GM23338 (cell line): ENCODE measurements at regions not wholly inside any gene's neighbourhood (a gene's known extent, or its start where the extent isn't known, plus 50 kb on each side); places are given as distances from the start of the nearest gene placed in this dataset.

Experiments
- ATAC-seq: fragments of 200-7000 bp; cut with Tn5 transposase; 3 replicates; pipeline ENCODE4 v1.9.1; 2020
- DNase-seq: peaks from one replicate; pipeline ENCODE4 v3.0.0-alpha.2; 2015; ENCODE audit warnings: low spot score
- H2AFZ ChIP-seq: fragments of 200-600 bp; sonication (generic); 2 replicates; pipeline ENCODE4 v1.8.0; 2016; ENCODE audit warnings: antibody characterized with exemption, mild to moderate bottlenecking, moderate library complexity
- H3F3A ChIP-seq: fragments of 200-600 bp; sonication (generic); replicated peaks from 2 replicates; pipeline ENCODE4 v1.8.0; 2017; ENCODE audit warnings: antibody characterized with exemption, mixed run types, low read depth
- H3K27ac ChIP-seq: fragments of 200-600 bp; sonication (generic); 2 replicates; pipeline ENCODE4 v1.6.1; 2016; ENCODE audit warnings: low read depth
- H3K27me3 ChIP-seq: fragments of 200-600 bp; sonication (generic); 2 replicates; pipeline ENCODE4 v1.8.0; 2016; ENCODE audit warnings: mild to moderate bottlenecking, mixed run types, moderate library complexity; ENCODE audit not compliant: insufficient read depth
- H3K36me3 ChIP-seq: fragments of 200-600 bp; sonication (generic); 2 replicates; pipeline ENCODE4 v1.8.0; 2016; ENCODE audit warnings: mild to moderate bottlenecking; ENCODE audit not compliant: insufficient read depth
- H3K4me1 ChIP-seq: fragments of 200-600 bp; sonication (generic); 2 replicates; pipeline ENCODE4 v1.8.0; 2016; ENCODE audit warnings: mild to moderate bottlenecking, moderate library complexity; ENCODE audit not compliant: insufficient read depth
- H3K4me2 ChIP-seq: fragments of 200-600 bp; sonication (generic); 2 replicates; pipeline ENCODE4 v1.7.1; 2017; ENCODE audit warnings: mixed run types
- H3K4me3 ChIP-seq: fragments of 200-600 bp; sonication (generic); 2 replicates; pipeline ENCODE4 v1.6.1; 2016; ENCODE audit warnings: mixed run types
- H3K79me2 ChIP-seq: fragments of 200-600 bp; sonication (generic); replicated peaks from 2 replicates; pipeline ENCODE4 v1.8.0; 2017; ENCODE audit warnings: mild to moderate bottlenecking; ENCODE audit not compliant: insufficient read depth
- H3K9me2 ChIP-seq: fragments of 200-600 bp; sonication (generic); 2 replicates; pipeline ENCODE4 v1.8.0; 2017; ENCODE audit not compliant: insufficient read depth
- H4K20me1 ChIP-seq: fragments of 200-600 bp; sonication (generic); replicated peaks from 2 replicates; pipeline ENCODE4 v1.8.0; 2017; ENCODE audit warnings: mild to moderate bottlenecking; ENCODE audit not compliant: insufficient read depth
- H3K27ac Mint-ChIP-seq: 2 replicates; pipeline ENCODE4 v1.8.0; 2020; ENCODE audit warnings: inconsistent platforms, mild to moderate bottlenecking, moderate library complexity, mixed read lengths
- H3K27me3 Mint-ChIP-seq: 3 replicates; pipeline ENCODE4 v1.8.0; 2022; ENCODE audit warnings: low read depth, mild to moderate bottlenecking, moderate library complexity, mixed read lengths, inconsistent platforms; ENCODE audit not compliant: insufficient read depth, poor library complexity
- H3K36me3 Mint-ChIP-seq: 3 replicates; pipeline ENCODE4 v1.8.0; 2021; ENCODE audit warnings: low read depth, mild to moderate bottlenecking, inconsistent platforms, moderate library complexity, mixed read lengths
- H3K4me1 Mint-ChIP-seq: 3 replicates; pipeline ENCODE4 v1.8.0; 2020; ENCODE audit warnings: mild to moderate bottlenecking, inconsistent platforms, mixed read lengths
- H3K4me3 Mint-ChIP-seq: 3 replicates; pipeline ENCODE4 v1.8.0; 2021; ENCODE audit warnings: moderate library complexity, mild to moderate bottlenecking, inconsistent platforms, mixed read lengths
- H3K9me3 Mint-ChIP-seq: 3 replicates; pipeline ENCODE4 v1.8.0; 2020; ENCODE audit warnings: moderate library complexity, mild to moderate bottlenecking, inconsistent platforms, mixed read lengths
- CREB1 ChIP-seq: fragments of 250-450 bp; sonication (Bioruptor Pico); IDR thresholded peaks from 2 replicates; pipeline ENCODE4 v1.5.0; 2020; ENCODE audit warnings: low read depth, mild to moderate bottlenecking, moderate library complexity
- CTCF ChIP-seq, 2 experiments: fragments of 200-600 bp in 1 of 2; sonication (generic) in 1 of 2; conservative IDR thresholded peaks; 2 replicates each; pipeline versions ENCODE4 v1.5.1 to v1.6.1; 2016 to 2017; ENCODE audit warnings: antibody characterized with exemption in 2 of 2, low read depth in 2 of 2, mild to moderate bottlenecking in 2 of 2, moderate library complexity in 1 of 2
- EZH2phosphoT487 ChIP-seq: fragments of 200-600 bp; sonication (generic); IDR thresholded peaks from one replicate; pipeline ENCODE4 v1.8.1; 2018; ENCODE audit warnings: antibody characterized with exemption; ENCODE audit not compliant: unreplicated experiment
- NANOG ChIP-seq: IDR thresholded peaks from 2 replicates; pipeline ENCODE4 v1.6.1; 2016; ENCODE audit warnings: antibody characterized with exemption, borderline replicate concordance
- STAT1 ChIP-seq: IDR thresholded peaks from one replicate; pipeline ENCODE4 v1.6.1; 2016; ENCODE audit warnings: antibody characterized with exemption; ENCODE audit not compliant: unreplicated experiment
- ZNF462 ChIP-seq: fragments of 250-450 bp; sonication (Bioruptor Pico); IDR thresholded peaks from 2 replicates; pipeline ENCODE4 v1.5.0; 2020; ENCODE audit warnings: mild to moderate bottlenecking, moderate library complexity

- TF ChIP-seq CTCF (conservative IDR thresholded peaks at IDR 0.05; ENCODE audit: low read depth in 2 of 2) (peak in 1 of 2 experiments; percentile 33; a peak in 2 of 4 replicates), ZNF462 (CRISPR knock-in tag) (no peak)
- Histone ChIP-seq H3K9me2 (no peaks in the 10 kb centered on the region), H3K4me1 (no peaks in the 10 kb centered on the region; the same call in 1 of the 2 replicates), H3F3A (no peaks in the 10 kb centered on the region), H3K36me3 (no peaks in the 10 kb centered on the region), H2AFZ (0 out of 2 replicates have a peak overlapping the region, but pooled peaks have one; percentile 3), H3K4me2 (no peak overlapping the region), H3K4me3 (no peak overlapping the region), H3K27ac (no peak overlapping the region), H3K79me2 (no peaks in the 10 kb centered on the region), H4K20me1 (no peaks in the 10 kb centered on the region), H3K27me3 (no peaks in the 10 kb centered on the region)
- DNase-seq (peak; percentile 26), ATAC-seq (peak; percentile 79)
- Mint-ChIP-seq H3K4me1 (peaks cover 4% of the 10 kb centered on the region; the same call in 2 of the 3 replicates), H3K9me3 (no peaks in the 10 kb centered on the region), H3K27me3 (peaks cover 2% of the 10 kb centered on the region), H3K4me3 (no peak overlapping the region), H3K36me3 (no peaks in the 10 kb centered on the region), H3K27ac (no peak overlapping the region)
These were observed 639.1 kb upstream of the SLC39A10 start for GRCh38 chr2:195017890-195018289.

- no peaks in the 10 kb centered on the region for H4K20me1 ChIP-seq
- H3K9me2 ChIP-seq, result no peaks in the 10 kb centered on the region
- no peaks in the 10 kb centered on the region for H3F3A ChIP-seq
- DNase-seq, result no peak
- Mint-ChIP-seq H3K4me3 (no peak overlapping the region), H3K9me3 (no peaks in the 10 kb centered on the region), H3K27ac (no peak overlapping the region), H3K36me3 (no peaks in the 10 kb centered on the region), H3K4me1 (peaks cover 4% of the 10 kb centered on the region; the same call in 2 of the 3 replicates), H3K27me3 (peaks cover 2% of the 10 kb centered on the region)
- H3K4me3 ChIP-seq, result no peak overlapping the region
- H3K79me2 ChIP-seq, result no peaks in the 10 kb centered on the region
- H2AFZ ChIP-seq, result peak overlapping the region; percentile 56
- H3K4me2 ChIP-seq, result no peak overlapping the region
- no peaks in the 10 kb centered on the region; the same call in 1 of the 2 replicates for H3K4me1 ChIP-seq
- H3K36me3 ChIP-seq, result no peaks in the 10 kb centered on the region
- H3K27ac ChIP-seq, result no peak overlapping the region
- no peaks in the 10 kb centered on the region for H3K27me3 ChIP-seq
- no peak for ATAC-seq
- no peak for TF ChIP-seq NANOG
- TF ChIP-seq STAT1, result no peak
- no peak for TF ChIP-seq EZH2phosphoT487
- no peak for TF ChIP-seq CREB1 (CRISPR knock-in tag)
- no peak for TF ChIP-seq CTCF (conservative IDR thresholded peaks at IDR 0.05; ENCODE audit: low read depth in 2 of 2)
These were observed 640.2 kb upstream of the SLC39A10 start for GRCh38 chr2:195016841-195017240.
